Spleen (tissue), 11 donors: ENCODE measurements at regions not wholly inside any gene's neighbourhood (a gene's known extent, or its start where the extent isn't known, plus 50 kb on each side); places are given as distances from the start of the nearest gene placed in this dataset.
"Not testable (repeated sequence)": the region's sequence is repeated elsewhere in the genome, so short reads cannot be mapped to it uniquely, and the experiment has no call there.

Experiments
- DNase-seq: peaks from one replicate; pipeline ENCODE4 v3.0.0-alpha.2; 2020
- H3K27ac ChIP-seq, 8 donors: fragments of 200-600 bp; sonication (generic) in 7 of 8; 1 replicate in 4 of 8; 2 replicates in 4 of 8; pipeline versions ENCODE4 v1.5.0 to v1.8.0; 2016 to 2021; ENCODE audit warnings: inconsistent platforms in 4 of 8, mild to moderate bottlenecking in 4 of 8, moderate library complexity in 1 of 8
- H3K27me3 ChIP-seq, 7 donors: fragments of 200-600 bp; sonication (generic) in 6 of 7; replicated peaks in 1 of 7; 1 replicate in 4 of 7; 2 replicates in 3 of 7; pipeline versions ENCODE4 v1.5.0 to v1.8.0; 2016 to 2021; ENCODE audit warnings: inconsistent platforms in 3 of 7, mild to moderate bottlenecking in 1 of 7
- H3K36me3 ChIP-seq, 6 donors: fragments of 200-600 bp; sonication (generic) in 5 of 6; 1 replicate in 4 of 6; 2 replicates in 2 of 6; pipeline versions ENCODE4 v1.5.0 to v1.8.0; 2016 to 2021; ENCODE audit warnings: inconsistent platforms in 2 of 6
- H3K4me1 ChIP-seq, 6 donors: fragments of 200-600 bp; sonication (generic) in 5 of 6; 1 replicate in 3 of 6; 2 replicates in 3 of 6; pipeline versions ENCODE4 v1.5.0 to v1.8.0; 2016 to 2021; ENCODE audit warnings: inconsistent platforms in 3 of 6
- H3K4me3 ChIP-seq, 8 donors: fragments of 200-600 bp; sonication (generic) in 7 of 8; 1 replicate in 4 of 8; 2 replicates in 4 of 8; pipeline versions ENCODE4 v1.5.0 to v1.8.0; 2016 to 2021; ENCODE audit warnings: inconsistent platforms in 4 of 8, mild to moderate bottlenecking in 4 of 8, moderate library complexity in 2 of 8
- H3K9me3 ChIP-seq, 8 donors: fragments of 200-600 bp; sonication (generic) in 7 of 8; 1 replicate in 4 of 8; 2 replicates in 4 of 8; pipeline versions ENCODE4 v1.5.0 to v1.8.0; 2016 to 2021; ENCODE audit warnings: inconsistent platforms in 4 of 8
- CTCF ChIP-seq, 11 experiments: fragments of 200-600 bp in 7 of 11; fragments of 450-650 bp in 4 of 11; sonication (generic) in 4 of 11; IDR thresholded peaks in 8 of 11; conservative IDR thresholded peaks in 3 of 11; 1 replicate in 7 of 11; 2 replicates in 4 of 11; pipeline versions ENCODE4 v1.4.0 to v1.8.0; 2016 to 2021; ENCODE audit warnings: antibody characterized with exemption in 11 of 11, inconsistent platforms in 4 of 11, mild to moderate bottlenecking in 1 of 11
- POLR2A ChIP-seq, 3 donors: fragments of 450-650 bp; IDR thresholded peaks; one replicate each; pipeline ENCODE4 v1.5.1; 2017; ENCODE audit warnings: antibody characterized with exemption in 3 of 3, mild to moderate bottlenecking in 1 of 3
- POLR2AphosphoS5 ChIP-seq, 3 donors: sonication (generic); formaldehyde crosslinking; IDR thresholded peaks; one replicate each; pipeline ENCODE4 v1.5.1; 2017; ENCODE audit warnings: antibody characterized with exemption in 3 of 3
- WGBS, 5 donors: extraction: QIAGEN DNeasy Blood & Tissue Kit in 3 of 5; methylation state at CpG; one replicate each; pipeline versions ENCODE4 v1.1.5 to v1.1.7; 2013 to 2018; 5-methylcytosine and 5-hydroxymethylcytosine counted together
- intact Hi-C: fragments of 100-400 bp; cut with DNase I; formaldehyde crosslinking; loops from one replicate; pipeline ENCODE4 v1.15.0; 2023; ENCODE audit warnings: low total_unique reads
- donor health status: healthy with polysubstance abuse.
- donor health status: DM: no; HTN: no; CAD: no; lungs with moderate emphysema.
- donor health status: DM: no; HTN: no; CAD: no.
- donor health status: Bipolar disorder and iron deficiency.
- donor health status: healthy.
- donor health status: DM: no; HTN: no; CAD: no.
- donor health status: DM: yes; HTN: yes; CAD: no.

GRCh38 chr20:48364055-48364454 lies 463.7 kb downstream of the PREX1 start:
- no peak for DNase-seq
- Histone ChIP-seq H3K4me3 (no peak overlapping the region), H3K27me3 (peaks cover 0 to 35% (median 0%) of the 10 kb centered on the region in 7 donors), H3K27ac (no peak overlapping the region), H3K9me3 (peaks cover 0 to 6% (median 0%) of the 10 kb centered on the region in 8 donors), H3K4me1 (peaks cover 0 to 26% (median 0%) of the 10 kb centered on the region in 6 donors), H3K36me3 (no peaks in the 10 kb centered on the region)
- intact Hi-C loops = no loop called here
- no peak for TF ChIP-seq CTCF (IDR thresholded peaks at IDR 0.05 in 8 of 11, conservative IDR thresholded peaks at IDR 0.05 in 3 of 11)
- TF ChIP-seq POLR2AphosphoS5 (IDR thresholded peaks at IDR 0.05) = no peak
- TF ChIP-seq POLR2A (IDR thresholded peaks at IDR 0.05) = no peak

GRCh38 chr20:48360342-48360975 lies 467.3 kb downstream of the PREX1 start:
- H3K36me3 ChIP-seq = no peaks in the 10 kb centered on the region
- no peaks in the 10 kb centered on the region for H3K9me3 ChIP-seq
- H3K4me3 ChIP-seq = peak overlapping the region in 4 of 8 donors; percentile 12 to 62 (median 20)
- no peak for DNase-seq
- H3K27me3 ChIP-seq = peaks cover 0 to 18% (median 0%) of the 10 kb centered on the region in 7 donors
- intact Hi-C loops = no loop called here
- 49 to 58% (median 55%) methylated on average over 9 of the region's 9 CpGs for WGBS, 5 donors
- peak overlapping the region in 7 of 8 donors; percentile 4 to 83 (median 64) for H3K27ac ChIP-seq
- TF ChIP-seq POLR2AphosphoS5 (IDR thresholded peaks at IDR 0.05) = peak in 2 of 3 donors; percentile 28 to 30
- TF ChIP-seq POLR2A (IDR thresholded peaks at IDR 0.05) = no peak
- H3K4me1 ChIP-seq = peaks cover 0 to 21% (median 0%) of the 10 kb centered on the region in 6 donors

- H3K4me3 ChIP-seq = peak overlapping the region in 4 of 8 donors; percentile 12 to 62 (median 20)
- peak overlapping the region; percentile 7 to 83 (median 58) for H3K27ac ChIP-seq
- TF ChIP-seq POLR2AphosphoS5 (IDR thresholded peaks at IDR 0.05) (peak in 2 of 3 donors; percentile 21 to 26), CTCF (IDR thresholded peaks at IDR 0.05 in 8 of 11, conservative IDR thresholded peaks at IDR 0.05 in 3 of 11) (no peak)
- peaks cover 0 to 18% (median 0%) of the 10 kb centered on the region in 7 donors for H3K27me3 ChIP-seq
- intact Hi-C loops = no loop called here
- DNase-seq = peak; percentile 87
- no peaks in the 10 kb centered on the region for H3K36me3 ChIP-seq
- H3K4me1 ChIP-seq = peaks cover 0 to 17% (median 0%) of the 10 kb centered on the region in 6 donors
- 49 to 58% (median 52%) methylated on average over 13 to 17 of the region's 17 CpGs for WGBS, 5 donors
- peaks cover 0 to under 1% (median 0%) of the 10 kb centered on the region in 8 donors for H3K9me3 ChIP-seq
Observed at GRCh38 chr20:48359692-48360341, 468.0 kb downstream of the PREX1 start.

GRCh38 chr20:48359055-48359390 lies 468.8 kb downstream of the PREX1 start:
- WGBS, 5 donors = 59 to 78% (median 73%) methylated on average over 7 to 8 of the region's 8 CpGs

More at GRCh38 chr20:48359055-48359390, 468.8 kb downstream of the PREX1 start:
- Histone ChIP-seq H3K27me3 (peaks cover 0 to 18% (median 0%) of the 10 kb centered on the region in 7 donors), H3K4me1 (peaks cover 0 to 15% (median 0%) of the 10 kb centered on the region in 6 donors), H3K27ac (peak overlapping the region in 7 of 8 donors; percentile 7 to 83 (median 64))
- intact Hi-C loops, DNase-seq, H3K36me3 ChIP-seq, H3K4me3 ChIP-seq, H3K9me3 ChIP-seq: not testable (repeated sequence)
